Nephron progenitor cell (in vitro differentiated cells): ENCODE measurements at regions not wholly inside any gene's neighbourhood (a gene's known extent, or its start where the extent isn't known, plus 50 kb on each side); places are given as distances from the start of the nearest gene placed in this dataset.
"Not testable (repeated sequence)": the region's sequence is repeated elsewhere in the genome, so short reads cannot be mapped to it uniquely, and the experiment has no call there.

Experiments used
- DNase-seq: peaks from one replicate; pipeline ENCODE4 v3.0.0; 2021
- H3K27ac Mint-ChIP-seq: 2 replicates; pipeline ENCODE4 v1.8.0; 2021; ENCODE audit warnings: mild to moderate bottlenecking, moderate library complexity, mixed read lengths
- H3K27me3 Mint-ChIP-seq: 2 replicates; pipeline ENCODE4 v1.8.0; 2021; ENCODE audit warnings: mild to moderate bottlenecking, low read depth, mixed read lengths; ENCODE audit not compliant: poor library complexity
- H3K36me3 Mint-ChIP-seq: 2 replicates; pipeline ENCODE4 v1.8.0; 2021; ENCODE audit warnings: low read depth, mixed read lengths
- H3K4me1 Mint-ChIP-seq: 2 replicates; pipeline ENCODE4 v1.8.0; 2021; ENCODE audit warnings: mixed read lengths
- H3K4me3 Mint-ChIP-seq: 2 replicates; pipeline ENCODE4 v1.8.0; 2021; ENCODE audit warnings: mild to moderate bottlenecking, moderate library complexity, mixed read lengths
- H3K9me3 Mint-ChIP-seq: 2 replicates; pipeline ENCODE4 v1.8.0; 2021; ENCODE audit warnings: mild to moderate bottlenecking, moderate library complexity, mixed read lengths
- TF ChIP-seq, protein P1 (sequence below): fragments of 200-600 bp; sonication (generic); IDR thresholded peaks from 2 replicates; pipeline ENCODE4 v1.5.0; 2021; ENCODE audit warnings: antibody characterized with exemption

DNA sequence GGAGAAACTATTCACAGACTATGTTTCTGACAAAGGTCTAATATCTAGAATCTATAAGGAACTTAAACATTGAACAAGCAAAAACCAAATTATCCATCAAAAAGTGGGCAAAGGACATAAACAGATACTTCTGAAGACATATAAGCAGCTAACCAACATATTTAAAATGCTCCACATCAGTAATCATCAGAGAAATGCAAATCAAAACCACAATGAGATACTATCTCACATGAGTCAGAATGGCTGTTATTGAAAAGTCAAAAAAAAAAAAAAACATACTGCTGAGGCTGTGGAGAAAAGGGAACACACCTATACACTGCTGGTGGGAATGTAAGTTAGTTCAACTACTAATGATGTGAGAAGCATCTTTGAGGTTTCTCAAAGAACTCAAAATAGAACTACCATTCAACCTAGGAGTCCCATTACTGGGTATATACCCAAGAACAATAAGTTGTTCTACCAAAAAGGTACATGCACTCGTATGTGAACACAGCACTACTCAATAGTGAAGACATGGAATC is 220.4 kb upstream of the TFPI start:
- H3K36me3 Mint-ChIP-seq, result no peaks in the 10 kb centered on the region
- no peaks in the 10 kb centered on the region for H3K9me3 Mint-ChIP-seq
- H3K27me3 Mint-ChIP-seq, result peaks cover 4% of the 10 kb centered on the region
- peak overlapping the region; percentile 37 for H3K27ac Mint-ChIP-seq
- TF ChIP-seq, protein P1, sequence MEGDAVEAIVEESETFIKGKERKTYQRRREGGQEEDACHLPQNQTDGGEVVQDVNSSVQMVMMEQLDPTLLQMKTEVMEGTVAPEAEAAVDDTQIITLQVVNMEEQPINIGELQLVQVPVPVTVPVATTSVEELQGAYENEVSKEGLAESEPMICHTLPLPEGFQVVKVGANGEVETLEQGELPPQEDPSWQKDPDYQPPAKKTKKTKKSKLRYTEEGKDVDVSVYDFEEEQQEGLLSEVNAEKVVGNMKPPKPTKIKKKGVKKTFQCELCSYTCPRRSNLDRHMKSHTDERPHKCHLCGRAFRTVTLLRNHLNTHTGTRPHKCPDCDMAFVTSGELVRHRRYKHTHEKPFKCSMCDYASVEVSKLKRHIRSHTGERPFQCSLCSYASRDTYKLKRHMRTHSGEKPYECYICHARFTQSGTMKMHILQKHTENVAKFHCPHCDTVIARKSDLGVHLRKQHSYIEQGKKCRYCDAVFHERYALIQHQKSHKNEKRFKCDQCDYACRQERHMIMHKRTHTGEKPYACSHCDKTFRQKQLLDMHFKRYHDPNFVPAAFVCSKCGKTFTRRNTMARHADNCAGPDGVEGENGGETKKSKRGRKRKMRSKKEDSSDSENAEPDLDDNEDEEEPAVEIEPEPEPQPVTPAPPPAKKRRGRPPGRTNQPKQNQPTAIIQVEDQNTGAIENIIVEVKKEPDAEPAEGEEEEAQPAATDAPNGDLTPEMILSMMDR, result no peak
- no peaks in the 10 kb centered on the region for H3K4me1 Mint-ChIP-seq
- no peak overlapping the region for H3K4me3 Mint-ChIP-seq
- DNase-seq, result no peak

DNA sequence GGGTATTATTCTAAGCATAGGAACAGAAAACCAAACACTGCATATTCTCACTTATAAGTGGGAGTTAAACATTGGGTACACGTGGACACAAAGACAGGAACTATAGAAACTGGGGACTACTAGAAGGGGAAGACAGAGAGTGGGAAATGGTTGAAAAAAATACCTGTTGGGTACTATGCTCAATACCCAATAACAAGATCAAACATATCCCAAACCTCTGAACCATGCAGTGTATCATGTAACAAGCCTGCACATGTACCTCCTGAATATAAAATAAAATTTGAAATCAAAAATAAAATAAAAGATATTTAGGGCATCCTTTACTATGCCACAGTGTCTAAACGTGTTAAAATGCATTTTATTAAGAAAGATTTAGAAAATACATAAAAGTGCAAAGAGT is 221.0 kb upstream of the TFPI start:
- peaks cover 4% of the 10 kb centered on the region for H3K27me3 Mint-ChIP-seq
- H3K36me3 Mint-ChIP-seq, result no peaks in the 10 kb centered on the region
- DNase-seq, result no peak
- H3K4me1 Mint-ChIP-seq, result no peaks in the 10 kb centered on the region
- no peak overlapping the region for H3K4me3 Mint-ChIP-seq
- no peaks in the 10 kb centered on the region for H3K9me3 Mint-ChIP-seq
- TF ChIP-seq, protein P1, result no peak
- H3K27ac Mint-ChIP-seq, result no peak overlapping the region

DNA sequence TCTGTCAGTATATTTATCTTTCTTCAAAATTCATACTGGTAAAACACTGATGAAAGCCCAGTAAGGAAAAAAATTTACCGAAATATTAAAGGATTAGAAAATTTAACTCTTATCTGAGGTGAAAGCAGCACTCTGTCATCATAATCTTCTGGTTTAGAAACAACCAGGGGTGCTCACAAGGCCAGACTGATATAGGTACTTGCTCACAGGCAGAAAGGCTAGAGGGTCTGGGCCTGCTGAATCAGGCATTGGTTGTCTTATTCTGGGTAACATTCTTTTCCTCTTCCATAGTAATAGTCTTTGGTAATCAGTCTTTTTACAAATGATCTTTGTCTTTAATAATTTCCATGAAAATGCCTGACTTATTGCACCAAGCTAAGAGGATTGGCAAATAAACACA is 221.4 kb upstream of the TFPI start:
- Mint-ChIP-seq H3K27ac (no peak overlapping the region), H3K4me1 (no peaks in the 10 kb centered on the region), H3K27me3 (peaks cover 4% of the 10 kb centered on the region), H3K36me3 (no peaks in the 10 kb centered on the region), H3K4me3 (no peak overlapping the region), H3K9me3 (no peaks in the 10 kb centered on the region)
- TF ChIP-seq, protein P1, result no peak
- no peak for DNase-seq

DNA sequence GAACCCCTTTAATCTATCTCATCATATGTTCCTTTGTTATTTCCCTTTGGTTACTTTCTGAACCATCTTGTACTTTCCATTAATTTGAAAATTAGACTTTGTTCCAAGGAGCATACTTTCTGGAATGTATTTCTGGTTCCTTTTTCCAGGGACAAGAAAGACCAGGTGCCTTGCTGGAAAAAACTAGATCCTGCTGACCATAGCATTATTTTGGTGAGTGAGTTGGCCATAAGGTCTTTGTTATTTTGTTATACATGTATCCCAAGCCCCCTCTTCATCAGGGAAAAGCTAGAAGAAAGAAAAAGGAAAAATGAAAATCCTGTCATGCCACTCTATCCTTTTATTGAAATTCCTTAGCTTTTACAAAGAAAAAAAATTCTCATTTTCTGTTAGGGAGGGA is 228.1 kb upstream of the TFPI start:
- Mint-ChIP-seq H3K4me1 (no peaks in the 10 kb centered on the region), H3K4me3 (no peak overlapping the region), H3K36me3 (no peaks in the 10 kb centered on the region), H3K27me3 (no peaks in the 10 kb centered on the region), H3K9me3 (peaks cover 6% of the 10 kb centered on the region), H3K27ac (no peak overlapping the region)
- TF ChIP-seq, protein P1, result no peak
- no peak for DNase-seq

DNA sequence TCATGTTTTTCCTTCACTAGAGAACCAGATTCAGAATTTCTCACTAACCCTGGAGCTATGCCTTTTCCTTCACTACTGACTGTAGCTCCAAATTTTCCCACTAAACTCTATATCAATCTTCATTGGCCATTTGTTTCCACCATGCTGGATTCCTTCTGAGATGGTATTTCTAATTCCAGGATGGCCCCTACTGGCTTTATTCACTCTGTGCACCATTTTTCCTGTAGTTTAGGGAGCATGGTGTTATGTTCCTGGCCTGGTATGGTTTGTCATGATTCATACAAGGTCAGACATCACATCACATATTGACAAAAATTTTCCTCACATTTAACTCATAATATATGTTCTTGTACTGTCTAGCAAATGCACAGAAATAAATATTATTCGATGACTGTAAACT is 229.2 kb upstream of the TFPI start:
- no peaks in the 10 kb centered on the region for H3K36me3 Mint-ChIP-seq
- no peaks in the 10 kb centered on the region for H3K4me1 Mint-ChIP-seq
- H3K27ac Mint-ChIP-seq, result no peak overlapping the region
- H3K4me3 Mint-ChIP-seq, result no peak overlapping the region
- TF ChIP-seq, protein P1, result no peak
- H3K27me3 Mint-ChIP-seq, result no peaks in the 10 kb centered on the region
- no peak for DNase-seq
- H3K9me3 Mint-ChIP-seq, result peaks cover 6% of the 10 kb centered on the region

DNA sequence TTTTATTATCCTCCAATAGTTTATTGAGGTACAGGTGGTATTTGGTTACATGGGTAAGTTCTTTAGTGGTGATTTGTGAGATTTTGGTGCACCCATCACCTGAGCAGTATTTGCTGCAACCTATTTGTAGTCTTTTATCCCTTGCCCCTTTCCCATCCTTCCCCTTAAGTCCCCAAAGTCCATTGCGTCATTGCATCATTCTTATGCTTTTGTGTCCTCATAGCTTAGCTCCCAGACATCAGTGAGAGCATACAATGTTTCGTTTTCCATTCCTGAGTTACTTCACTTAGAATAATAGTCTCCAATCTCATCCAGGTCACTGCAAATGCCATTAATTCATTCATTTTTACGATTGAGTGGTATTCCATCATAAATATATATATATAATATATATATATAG is 229.9 kb upstream of the TFPI start:
- not testable (repeated sequence) for DNase-seq, H3K27ac Mint-ChIP-seq, H3K9me3 Mint-ChIP-seq, H3K36me3 Mint-ChIP-seq, H3K4me1 Mint-ChIP-seq, H3K27me3 Mint-ChIP-seq, H3K4me3 Mint-ChIP-seq
